ENCODE measurements at regions not wholly inside any gene's neighbourhood (a gene's known extent, or its start where the extent isn't known, plus 50 kb on each side); places are given as distances from the start of the nearest gene placed in this dataset.

- Histone ChIP-seq H3K36me3 (no peaks in the 10 kb centered on the region), H3K27me3 (no peaks in the 10 kb centered on the region), H3K4me1 (peaks cover 0 to 8% (median 0%) of the 10 kb centered on the region in 4 donors), H3K27ac (no peak overlapping the region), H3K9me3 (no peaks in the 10 kb centered on the region), H3K4me3 (no peak overlapping the region)
- TF ChIP-seq CTCF (IDR thresholded peaks at IDR 0.05) = no peak
- TF ChIP-seq POLR2A (IDR thresholded peaks at IDR 0.05) = no peak
- ATAC-seq (no peak), DNase-seq (no peak)
- WGBS (ENCODE audit: insufficient coverage, low coverage, low lambda C conversion rate, missing lambda C conversion rate) = 72% methylated on average over 1 of the region's 1 CpG
- intact Hi-C loops (cut with DNase I) = no loop called here
Measured at GRCh38 chr1:81437213-81437612, 363.5 kb upstream of the ADGRL2 start.

- peaks cover 0 to 8% (median 0%) of the 10 kb centered on the region in 4 donors for H3K4me1 ChIP-seq
- WGBS (ENCODE audit: insufficient coverage, low coverage, low lambda C conversion rate, missing lambda C conversion rate) = 7% methylated on average over 1 of the region's 1 CpG
- DNase-seq (no peak), ATAC-seq (peak in 1 of 4 donors; percentile 27)
- intact Hi-C loops (cut with DNase I) = no loop called here
- H3K27me3 ChIP-seq = no peaks in the 10 kb centered on the region
- peak overlapping the region in 1 of 3 donors; percentile 0 for H3K27ac ChIP-seq
- no peak overlapping the region for H3K4me3 ChIP-seq
- no peaks in the 10 kb centered on the region for H3K9me3 ChIP-seq
- no peaks in the 10 kb centered on the region for H3K36me3 ChIP-seq
- no peak for TF ChIP-seq POLR2A (IDR thresholded peaks at IDR 0.05)
- TF ChIP-seq CTCF (IDR thresholded peaks at IDR 0.05) = no peak
Measured at GRCh38 chr1:81435175-81435574, 365.6 kb upstream of the ADGRL2 start.

- ATAC-seq (peak in 3 of 4 donors; percentile 33 to 59 (median 45)), DNase-seq (no peak)
- no peak overlapping the region for H3K4me3 ChIP-seq
- 38% methylated on average over 2 of the region's 2 CpGs for WGBS (ENCODE audit: insufficient coverage, low coverage, low lambda C conversion rate, missing lambda C conversion rate)
- no peaks in the 10 kb centered on the region for H3K27me3 ChIP-seq
- H3K36me3 ChIP-seq = no peaks in the 10 kb centered on the region
- H3K9me3 ChIP-seq = no peaks in the 10 kb centered on the region
- TF ChIP-seq POLR2A (IDR thresholded peaks at IDR 0.05) (no peak), CTCF (IDR thresholded peaks at IDR 0.05) (no peak)
- H3K27ac ChIP-seq = peak overlapping the region in 2 of 3 donors; percentile 11 to 45
- H3K4me1 ChIP-seq = peaks cover 0 to 8% (median 0%) of the 10 kb centered on the region in 4 donors
- intact Hi-C loops (cut with DNase I) = no loop called here
Measured at GRCh38 chr1:81433676-81434075, 367.1 kb upstream of the ADGRL2 start.

GRCh38 chr1:81432654-81433109, 368.1 kb upstream of the ADGRL2 start:
- peak; percentile 59 to 75 (median 64) for ATAC-seq
- peaks cover 0 to 8% (median 0%) of the 10 kb centered on the region in 4 donors for H3K4me1 ChIP-seq
- no peak for DNase-seq
- H3K36me3 ChIP-seq = no peaks in the 10 kb centered on the region
- no peaks in the 10 kb centered on the region for H3K27me3 ChIP-seq
- no peak overlapping the region for H3K4me3 ChIP-seq
- no peaks in the 10 kb centered on the region for H3K9me3 ChIP-seq
- TF ChIP-seq CTCF (IDR thresholded peaks at IDR 0.05) (no peak), POLR2A (IDR thresholded peaks at IDR 0.05) (no peak)
- 31% methylated on average over 8 of the region's 8 CpGs for WGBS (ENCODE audit: insufficient coverage, low coverage, low lambda C conversion rate, missing lambda C conversion rate)
- peak overlapping the region in 1 of 3 donors; percentile 0 for H3K27ac ChIP-seq
- intact Hi-C loops (cut with DNase I) = no loop called here

GRCh38 chr1:81432059-81432458, 368.7 kb upstream of the ADGRL2 start:
- peak overlapping the region in 2 of 3 donors; percentile 1 to 36 for H3K27ac ChIP-seq
- no peaks in the 10 kb centered on the region for H3K36me3 ChIP-seq
- intact Hi-C loops (cut with DNase I) = no loop called here
- H3K4me3 ChIP-seq = no peak overlapping the region
- DNase-seq (no peak), ATAC-seq (peak; percentile 43 to 70 (median 51))
- 50% methylated on average over 4 of the region's 4 CpGs for WGBS (ENCODE audit: insufficient coverage, low coverage, low lambda C conversion rate, missing lambda C conversion rate)
- no peaks in the 10 kb centered on the region for H3K9me3 ChIP-seq
- H3K4me1 ChIP-seq = peaks cover 0 to 8% (median 0%) of the 10 kb centered on the region in 4 donors
- H3K27me3 ChIP-seq = no peaks in the 10 kb centered on the region
- TF ChIP-seq POLR2A (IDR thresholded peaks at IDR 0.05) = no peak
- no peak for TF ChIP-seq CTCF (IDR thresholded peaks at IDR 0.05)

Data from right lobe of liver (tissue), 6 donors.